GM19397 (cell line): ENCODE measurements at regions not wholly inside any gene's neighbourhood (a gene's known extent, or its start where the extent isn't known, plus 50 kb on each side); places are given as distances from the start of the nearest gene placed in this dataset.
"Not testable (repeated sequence)": the region's sequence is repeated elsewhere in the genome, so short reads cannot be mapped to it uniquely, and the experiment has no call there.

ENCODE experiments used
- ATAC-seq: cut with Tn5 transposase; IDR thresholded peaks from one replicate; pipeline ENCODE4 v1.9.1; 2021; ENCODE audit warnings: mild to moderate bottlenecking, moderate library complexity; ENCODE audit not compliant: unreplicated experiment

GRCh38 chr7:138313829-138314178 lies 146.3 kb upstream of the TRIM24 start:
- no peak for ATAC-seq

GRCh38 chr7:138316421-138317043 lies 143.5 kb upstream of the TRIM24 start:
- ATAC-seq = peak; percentile 89

- ATAC-seq = no peak
Measured at GRCh38 chr7:138317044-138317596, 142.9 kb upstream of the TRIM24 start.

- no peak for ATAC-seq
Measured at GRCh38 chr7:138324941-138325340, 135.1 kb upstream of the TRIM24 start.

- no peak for ATAC-seq
Measured at GRCh38 chr7:138325434-138325833, 134.6 kb upstream of the TRIM24 start.

GRCh38 chr7:138328215-138328614 lies 131.8 kb upstream of the TRIM24 start:
- no peak for ATAC-seq

- ATAC-seq = not testable (repeated sequence)
Measured at GRCh38 chr7:138332850-138333249, 127.2 kb upstream of the TRIM24 start.

- no peak for ATAC-seq
Measured at GRCh38 chr7:138338361-138338760, 121.7 kb upstream of the TRIM24 start.

GRCh38 chr7:138339229-138339628 lies 120.8 kb upstream of the TRIM24 start:
- not testable (repeated sequence) for ATAC-seq

- ATAC-seq = no peak
Measured at GRCh38 chr7:138342990-138343389, 117.1 kb upstream of the TRIM24 start.

- no peak for ATAC-seq
Measured at GRCh38 chr7:138345567-138345966, 114.5 kb upstream of the TRIM24 start.

- no peak for ATAC-seq
Measured at GRCh38 chr7:138346975-138347374, 113.1 kb upstream of the TRIM24 start.

GRCh38 chr7:138349841-138350700 lies 110.0 kb upstream of the TRIM24 start:
- no peak for ATAC-seq

GRCh38 chr7:138350701-138351357 lies 109.2 kb upstream of the TRIM24 start:
- ATAC-seq = no peak

GRCh38 chr7:138352570-138353461 lies 107.2 kb upstream of the TRIM24 start:
- ATAC-seq = no peak

GRCh38 chr7:138354066-138354465 lies 106.0 kb upstream of the TRIM24 start:
- no peak for ATAC-seq

GRCh38 chr7:138355254-138355653 lies 104.8 kb upstream of the TRIM24 start:
- ATAC-seq = no peak

- ATAC-seq = no peak
Measured at GRCh38 chr7:138358850-138359341, 101.2 kb upstream of the TRIM24 start.

- no peak for ATAC-seq
Measured at GRCh38 chr7:138359870-138360559, 100.0 kb upstream of the TRIM24 start.

GRCh38 chr7:138363721-138364120 lies 96.3 kb upstream of the TRIM24 start:
- ATAC-seq = no peak
